NCI-H446 (cell line): ENCODE measurements at regions not wholly inside any gene's neighbourhood (a gene's known extent, or its start where the extent isn't known, plus 50 kb on each side); places are given as distances from the start of the nearest gene placed in this dataset.
A peak's percentile ranks its signal among the peaks of the same experiment; 100 is the strongest.

ENCODE experiments used
- DNase-seq, 2 experiments: peaks; one replicate each; lab custom pipeline; 2025; lab: John Stamatoyannopoulos, UW

DNA sequence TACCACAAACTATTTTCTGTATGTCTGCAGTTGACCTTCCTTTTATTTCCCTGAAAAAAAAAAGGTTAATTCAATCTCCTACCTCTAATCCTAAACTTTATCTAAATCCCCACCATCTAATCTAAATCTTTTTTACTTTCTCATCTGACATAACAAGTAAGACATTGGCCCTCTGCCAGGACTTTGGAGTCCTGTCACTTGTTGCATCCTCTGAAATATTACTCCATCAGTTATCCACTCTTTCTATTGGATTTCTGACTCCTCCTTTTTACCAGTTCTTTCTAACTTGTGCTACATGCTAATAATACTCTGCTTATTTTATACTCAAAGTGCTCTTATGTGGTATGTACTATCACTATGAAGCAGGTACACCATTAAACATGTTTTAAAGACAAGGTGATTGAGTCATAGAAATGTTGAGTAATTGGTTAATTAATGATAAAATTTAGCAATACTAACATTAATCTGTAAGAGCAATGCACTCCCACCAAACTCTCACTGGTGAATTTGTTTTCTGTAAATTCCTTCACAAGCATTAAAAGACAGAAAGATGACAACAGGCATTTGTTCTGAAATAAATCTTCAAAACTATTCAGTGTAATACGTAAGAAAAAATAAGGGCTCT, 914.2 kb upstream of the RAG2 start:
- DNase-seq: no peak

DNA sequence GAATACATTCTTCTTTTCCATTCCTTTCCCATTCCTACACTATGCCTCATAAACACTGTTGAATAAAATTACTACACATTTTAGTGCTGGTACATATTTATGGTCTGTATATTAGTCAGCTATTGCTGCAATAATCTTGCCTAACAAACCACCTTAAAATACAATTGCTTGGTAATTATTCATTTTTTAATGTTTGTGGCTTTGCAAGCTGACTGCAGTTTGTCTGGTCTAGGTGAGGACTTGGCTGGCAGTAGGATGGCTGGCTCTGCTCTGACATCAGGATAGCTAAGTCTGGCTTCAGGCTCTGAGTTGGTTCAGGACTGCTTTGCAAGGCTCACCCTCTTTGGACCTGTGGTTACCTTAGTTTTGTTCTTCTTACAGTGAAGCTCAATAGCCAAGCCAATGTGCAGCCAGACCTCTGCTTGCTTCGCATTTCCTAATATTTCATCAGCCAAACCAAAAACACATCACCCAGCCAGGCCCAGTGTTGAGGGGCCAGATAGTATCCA, 913.4 kb upstream of the RAG2 start:
- DNase-seq: no peak

DNA sequence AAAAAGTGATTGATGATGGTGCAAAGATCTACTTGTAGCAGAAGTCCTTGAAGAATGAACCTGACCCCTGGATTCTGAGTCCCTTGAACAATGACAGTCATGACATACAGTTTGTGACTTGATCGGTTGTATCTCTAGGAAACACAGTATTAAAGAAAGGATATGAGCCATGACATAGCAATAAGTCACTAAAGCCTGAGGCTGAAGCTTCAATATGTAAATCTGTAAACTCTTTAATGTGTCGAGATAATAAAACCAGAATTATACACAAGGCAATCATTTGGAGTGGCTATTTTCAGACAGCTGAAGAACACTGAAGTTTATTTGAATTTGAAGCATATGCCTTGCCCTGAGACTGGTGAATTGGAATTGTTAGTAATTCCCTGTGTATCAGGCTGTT, 911.5 kb upstream of the RAG2 start:
- no peak for DNase-seq

DNA sequence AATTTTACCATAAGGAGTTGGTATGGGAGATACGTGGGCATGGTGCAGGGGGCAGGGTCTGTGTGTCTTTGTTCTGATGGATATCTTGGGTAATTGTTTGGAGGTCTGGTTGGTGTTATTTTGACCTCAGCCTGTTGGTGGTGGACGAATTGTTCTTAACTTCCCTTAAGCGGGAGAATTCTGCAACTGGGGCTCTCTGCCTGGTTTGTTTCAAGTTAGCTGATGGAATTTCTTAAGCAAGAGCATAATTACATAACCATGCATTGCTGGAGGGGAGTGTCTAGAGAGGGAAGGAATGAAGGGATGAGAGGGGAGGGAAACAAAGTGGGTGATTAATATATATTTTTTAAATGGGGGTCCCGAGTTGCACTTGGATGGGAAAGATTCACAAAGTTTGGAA, 908.5 kb upstream of the RAG2 start:
- no peak for DNase-seq

DNA sequence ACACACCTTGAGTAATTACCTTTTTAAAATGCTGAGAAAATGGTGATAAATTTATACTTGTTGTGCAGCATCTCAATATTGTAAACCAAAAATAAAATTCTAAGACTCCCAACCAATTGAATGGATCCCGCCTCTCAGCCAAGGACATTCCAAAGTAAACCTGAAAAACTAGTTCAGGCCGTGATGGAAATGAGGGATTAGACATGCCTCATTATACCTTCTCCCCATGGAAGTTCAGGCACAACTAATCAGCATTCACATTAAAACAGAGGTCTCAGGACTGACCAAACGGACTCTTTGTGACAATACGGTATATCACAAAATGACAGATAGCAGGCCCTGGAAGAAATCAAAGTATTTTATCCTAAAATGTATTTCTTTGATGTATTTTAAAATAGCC, 907.4 kb upstream of the RAG2 start:
- DNase-seq: no peak

DNA sequence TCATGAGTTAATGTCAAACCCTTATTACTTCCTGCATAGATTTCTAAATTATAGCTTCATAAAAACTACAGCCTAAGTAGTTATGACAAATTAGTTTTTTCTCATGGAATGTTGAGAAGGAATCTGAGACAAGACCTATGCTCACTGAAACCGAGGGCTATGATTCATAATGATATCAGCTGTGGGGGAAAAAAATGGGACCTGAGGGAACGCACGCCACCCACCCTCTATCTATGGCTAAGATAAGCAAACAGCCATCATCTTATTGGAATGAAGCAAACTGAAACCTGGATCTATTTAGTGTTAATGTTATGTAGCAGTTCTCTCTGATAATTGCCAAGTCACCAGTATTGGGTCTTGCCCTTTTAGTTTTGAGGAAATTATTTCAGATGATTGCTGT, 906.9 kb upstream of the RAG2 start:
- no peak for DNase-seq

DNA sequence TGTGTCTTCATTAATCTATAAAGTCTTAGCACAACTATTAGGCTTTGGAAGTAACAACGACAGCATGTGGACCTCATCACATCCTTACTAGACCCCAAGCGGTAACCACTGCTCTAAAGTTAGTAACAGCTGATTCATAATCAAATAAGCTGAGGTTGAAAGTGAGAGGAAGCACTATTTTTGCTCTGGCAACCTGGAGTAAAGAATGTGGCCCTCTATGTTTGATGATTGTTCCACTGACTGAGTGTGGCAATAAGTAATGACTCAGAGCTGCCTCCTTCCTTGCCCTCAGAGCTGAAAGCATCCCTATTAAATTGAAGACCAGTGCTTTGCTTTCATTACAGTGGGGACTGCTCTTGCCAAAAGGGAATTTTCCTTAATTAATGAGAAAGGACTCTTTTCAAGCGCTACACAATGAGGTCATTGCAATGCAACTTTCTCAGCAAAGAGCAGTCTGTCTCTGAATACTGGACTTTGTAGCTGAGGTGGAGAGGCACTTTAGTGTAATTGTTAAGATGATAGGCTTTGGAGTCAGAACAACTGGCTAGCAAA, 906.1 kb upstream of the RAG2 start:
- DNase-seq: no peak

DNA sequence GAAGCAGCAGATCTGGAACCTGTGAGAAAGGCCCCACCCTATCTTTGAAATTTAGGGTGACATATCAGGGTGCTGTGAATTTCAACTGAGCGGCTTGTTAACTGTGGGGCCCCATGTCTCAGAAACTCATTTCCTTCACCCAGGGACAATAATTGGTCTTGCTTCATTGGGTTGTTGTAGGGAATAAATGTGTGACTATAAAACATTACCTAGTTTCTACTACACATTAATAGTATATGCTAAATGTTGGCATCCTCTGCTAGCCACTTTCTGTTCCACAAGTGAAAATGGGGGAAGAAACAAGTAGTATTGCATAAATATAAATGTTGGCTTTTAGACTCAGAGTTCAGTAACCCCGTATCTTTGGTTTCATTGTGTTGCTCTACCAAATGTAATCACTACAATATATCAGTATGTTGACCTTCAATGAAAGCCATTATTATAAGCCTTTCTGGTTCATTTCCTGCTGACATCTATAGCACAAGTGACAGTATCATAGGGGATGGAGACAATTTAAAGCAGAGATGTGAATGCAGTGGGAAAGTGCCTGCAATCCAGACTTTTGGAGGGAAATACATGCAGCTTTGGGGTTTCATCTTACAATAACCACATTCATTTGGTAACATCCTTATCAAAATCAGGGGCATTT, 905.5 kb upstream of the RAG2 start:
- no peak for DNase-seq

DNA sequence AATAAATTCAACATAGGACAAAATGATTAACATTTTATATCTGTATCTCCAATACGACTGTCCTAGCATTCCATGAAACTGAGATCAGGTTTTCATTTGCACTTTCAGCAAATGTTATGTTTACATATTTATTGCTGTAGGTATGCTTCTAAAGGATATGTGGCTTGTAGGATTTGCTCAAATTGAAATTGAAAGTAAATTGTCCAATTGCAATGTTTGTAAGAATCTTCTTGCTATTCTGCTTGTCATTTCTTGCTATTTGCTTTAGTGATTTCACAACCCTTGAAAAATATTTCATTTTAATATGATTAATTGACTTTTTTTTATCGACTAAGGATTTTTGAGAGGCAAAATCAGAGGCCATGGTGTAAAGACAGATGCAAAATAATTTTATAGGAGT, 904.2 kb upstream of the RAG2 start:
- DNase-seq: no peak

DNA sequence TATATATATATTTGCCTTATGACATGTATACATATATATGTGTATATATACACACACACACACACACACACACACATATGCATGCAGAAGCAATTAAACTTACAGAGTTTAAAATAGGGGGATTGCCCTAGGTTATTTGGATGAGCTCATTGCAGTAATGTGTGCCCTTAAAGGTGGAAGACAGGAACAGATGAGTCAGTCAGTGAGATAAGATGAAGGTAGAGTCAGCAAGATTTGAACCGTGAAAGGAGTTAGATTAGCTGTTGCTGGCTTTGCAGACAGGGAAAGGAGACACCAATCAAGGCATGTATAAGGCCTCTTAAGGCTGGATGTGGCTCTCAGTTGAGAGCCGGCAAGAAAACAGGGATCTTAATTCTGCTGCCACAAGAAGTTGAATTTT, 902.4 kb upstream of the RAG2 start:
- DNase-seq: no peak

DNA sequence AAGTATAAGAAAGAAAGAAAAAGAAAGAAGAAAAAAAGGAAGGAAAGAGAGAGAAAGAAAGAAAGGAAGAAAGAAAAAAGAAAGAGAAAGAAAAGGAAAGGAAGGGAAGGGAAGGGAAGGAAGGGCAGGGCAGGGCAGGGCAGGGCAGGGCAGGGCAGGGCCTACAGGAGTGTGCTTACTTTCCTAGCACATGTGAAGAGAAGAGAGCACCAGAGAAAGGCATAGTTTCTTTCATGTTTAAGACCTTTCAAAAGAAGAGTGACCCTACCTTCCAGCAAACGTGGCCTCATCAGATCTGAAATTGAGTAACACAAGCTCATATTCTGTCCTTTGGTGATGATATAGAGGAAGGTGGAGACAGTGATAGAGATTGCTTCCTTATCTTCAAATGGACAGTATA, 899.3 kb upstream of the RAG2 start:
- no peak for DNase-seq

DNA sequence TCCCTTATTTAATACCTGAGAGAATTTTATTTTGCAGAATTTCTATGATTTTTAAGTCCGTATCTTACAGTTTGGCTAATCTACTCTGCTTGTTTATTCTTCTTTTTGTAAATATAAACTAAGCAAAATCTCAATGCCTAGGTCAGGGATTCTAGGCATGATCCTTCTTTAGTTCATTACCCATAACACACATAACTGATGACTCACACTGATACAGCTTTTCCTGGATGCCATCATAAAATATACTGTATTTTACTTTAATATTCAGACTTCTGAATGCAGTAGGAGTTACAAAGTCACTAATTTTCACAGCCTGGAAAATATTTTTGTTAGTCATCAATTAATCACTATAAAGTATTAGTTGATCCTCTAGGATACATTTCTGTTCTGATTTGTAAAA, 898.2 kb upstream of the RAG2 start:
- no peak for DNase-seq

DNA sequence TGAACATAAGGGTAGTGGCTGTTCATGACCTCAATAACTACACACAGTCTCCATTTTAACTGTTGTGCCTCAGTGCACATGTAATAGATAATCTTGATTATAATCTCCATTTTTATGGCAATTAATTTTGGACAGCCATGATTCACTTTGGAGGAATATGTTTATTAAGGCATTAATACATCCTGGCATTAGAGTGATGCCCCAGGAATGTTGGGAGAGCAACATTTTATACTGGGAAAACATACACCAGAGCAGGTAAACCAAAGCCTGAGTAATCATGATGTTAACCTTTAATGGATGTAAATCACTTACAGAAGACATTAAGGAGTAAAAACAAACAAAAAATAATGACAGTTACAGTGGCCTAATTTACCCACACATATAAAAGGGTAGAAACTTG, 886.3 kb upstream of the RAG2 start:
- no peak for DNase-seq

DNA sequence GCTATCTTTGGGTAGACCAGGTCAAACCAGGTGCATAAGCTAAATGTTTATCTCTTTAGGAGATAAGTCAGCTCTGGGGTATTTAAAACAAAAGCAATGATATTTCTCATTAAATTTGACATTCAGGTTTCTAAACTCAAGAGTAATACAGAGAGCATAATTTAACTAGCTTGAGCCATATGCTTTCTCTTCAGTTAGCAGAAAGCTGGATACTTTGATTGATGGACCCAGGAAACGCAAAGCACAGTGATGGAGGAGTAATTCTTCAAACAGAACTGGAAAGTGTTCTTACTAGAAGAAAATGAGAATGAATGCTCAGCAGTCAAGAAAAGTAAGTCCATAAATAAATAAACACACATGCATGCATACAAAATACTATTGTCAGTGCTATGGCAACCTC, 885.7 kb upstream of the RAG2 start:
- DNase-seq: no peak

DNA sequence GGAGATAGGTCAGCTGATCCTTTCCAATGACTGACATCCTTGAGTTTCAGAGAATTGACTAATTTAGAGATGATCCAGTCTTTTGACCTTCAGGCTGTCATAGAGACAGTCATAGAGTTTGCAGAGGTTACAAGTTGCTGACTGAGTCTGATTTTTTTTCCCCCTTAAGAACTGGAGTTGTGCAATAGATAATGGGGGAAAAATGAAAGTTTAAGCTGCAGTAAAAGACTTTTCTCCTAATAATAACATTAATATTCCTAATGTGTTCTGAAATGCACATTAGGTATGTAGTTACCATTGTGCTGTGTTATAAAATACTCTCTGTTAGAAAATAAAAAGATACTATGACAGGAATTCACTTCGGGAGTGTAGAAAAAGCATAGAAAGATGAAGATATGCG, 876.9 kb upstream of the RAG2 start:
- no peak for DNase-seq

DNA sequence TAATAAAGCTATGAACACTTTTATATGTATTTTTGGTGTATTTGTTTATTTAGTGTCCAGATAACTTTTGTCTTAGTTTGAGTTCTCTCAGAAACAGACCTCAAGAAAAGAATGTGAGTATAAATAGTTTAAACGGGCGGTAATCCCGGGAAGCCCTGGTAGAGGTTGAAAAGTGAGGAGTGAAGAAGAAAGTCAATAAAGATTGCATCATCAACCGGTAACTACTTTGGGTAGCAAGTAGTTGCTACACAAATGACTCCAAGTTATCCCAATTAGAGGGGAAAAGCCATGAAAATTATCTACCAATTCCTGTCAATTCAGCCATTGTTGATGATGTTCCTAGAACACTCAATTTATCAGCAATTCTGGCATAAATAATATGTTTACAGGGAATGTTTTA, 870.3 kb upstream of the RAG2 start:
- DNase-seq: no peak

DNA sequence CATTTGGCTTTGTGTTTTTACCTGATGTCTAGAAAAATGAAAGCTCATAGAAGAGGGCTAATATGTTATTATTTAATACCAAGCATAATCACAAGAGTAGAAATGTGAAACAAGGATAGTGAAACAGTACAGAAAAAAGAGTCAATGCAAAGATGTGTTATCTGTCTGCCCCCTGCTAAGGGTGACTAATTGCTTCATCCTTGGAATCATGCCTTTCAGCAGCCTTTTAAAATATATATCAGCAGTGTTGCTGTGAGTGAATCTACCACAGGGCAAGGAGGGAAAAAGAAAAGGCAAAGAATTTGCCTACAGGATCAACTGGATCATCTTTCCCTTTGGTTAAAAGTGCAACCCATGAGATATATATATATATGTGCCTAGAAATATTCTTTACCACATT, 867.2 kb upstream of the RAG2 start:
- no peak for DNase-seq

DNA sequence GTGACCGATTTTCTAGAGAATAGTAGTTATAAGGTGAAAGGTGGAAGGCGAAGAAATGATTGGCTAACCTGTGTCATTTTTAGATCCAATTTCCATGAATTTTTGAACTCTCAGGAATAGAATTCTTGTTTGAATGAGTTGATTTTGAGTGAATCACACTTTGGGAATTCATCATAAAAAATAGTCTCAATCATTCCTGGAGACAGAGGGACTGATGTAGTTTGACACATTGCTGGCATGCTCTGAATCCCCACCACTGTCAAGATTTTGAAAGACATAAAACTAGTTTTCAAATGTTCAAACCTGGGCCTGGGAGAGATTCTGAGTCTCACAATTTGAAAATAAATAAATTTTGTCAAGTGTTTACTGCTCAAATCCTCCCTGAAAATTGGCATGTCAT, 861.4 kb upstream of the RAG2 start:
- no peak for DNase-seq

DNA sequence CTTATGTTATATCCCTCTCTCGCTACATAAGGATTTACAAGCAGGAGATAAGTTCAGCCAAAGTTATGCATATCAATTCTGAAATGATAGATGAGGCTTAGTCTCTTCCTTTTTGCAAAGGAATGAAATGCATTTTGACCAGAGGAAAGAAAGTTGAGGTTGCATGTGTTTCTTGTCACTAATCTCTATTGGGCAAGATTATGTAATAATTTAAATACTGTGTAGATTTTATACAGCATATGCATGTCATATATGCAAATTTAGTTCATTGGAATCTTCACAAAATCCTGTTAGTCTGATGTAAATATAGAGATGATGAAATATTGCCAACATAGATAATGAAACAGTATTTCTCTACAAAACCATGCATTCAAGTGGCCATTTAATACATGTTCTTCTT, 858.7 kb upstream of the RAG2 start:
- DNase-seq: no peak

DNA sequence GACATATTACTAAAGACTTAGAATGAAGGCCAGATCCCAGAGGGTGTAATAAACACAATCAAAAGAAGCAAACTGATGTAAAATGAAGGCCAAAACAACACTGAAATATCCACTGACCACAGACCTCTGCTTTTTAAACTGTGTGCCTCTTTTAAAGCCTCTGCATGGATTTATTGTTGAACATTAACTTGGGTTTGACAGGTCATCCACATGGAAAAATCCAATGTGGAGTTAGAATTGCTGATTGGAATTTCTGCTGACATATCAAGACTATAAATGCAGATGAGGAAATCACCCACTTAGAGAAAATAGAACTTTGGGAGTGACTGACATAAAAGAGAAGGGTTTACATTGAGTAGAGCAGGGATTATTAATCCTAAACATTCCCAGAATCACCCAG, 853.9 kb upstream of the RAG2 start:
- no peak for DNase-seq

DNA sequence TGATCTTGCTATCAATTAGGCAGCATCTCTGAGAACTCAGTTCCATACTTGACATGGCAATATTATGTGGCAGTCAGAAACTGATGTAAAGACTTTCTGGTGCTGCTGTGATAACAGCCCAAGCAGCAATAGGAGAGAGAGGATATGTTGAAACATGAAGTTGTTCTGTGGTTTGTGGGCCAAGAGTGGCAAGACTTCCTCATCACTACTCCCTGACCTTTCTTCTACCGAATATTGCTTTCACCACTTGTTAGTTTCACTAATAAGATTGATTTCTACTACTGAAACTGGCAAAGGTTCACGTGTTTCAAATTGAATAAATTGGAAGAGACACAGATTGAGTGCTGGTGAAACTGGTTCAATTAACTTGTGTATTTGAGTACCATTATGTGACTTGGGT, 852.6 kb upstream of the RAG2 start:
- DNase-seq: no peak

DNA sequence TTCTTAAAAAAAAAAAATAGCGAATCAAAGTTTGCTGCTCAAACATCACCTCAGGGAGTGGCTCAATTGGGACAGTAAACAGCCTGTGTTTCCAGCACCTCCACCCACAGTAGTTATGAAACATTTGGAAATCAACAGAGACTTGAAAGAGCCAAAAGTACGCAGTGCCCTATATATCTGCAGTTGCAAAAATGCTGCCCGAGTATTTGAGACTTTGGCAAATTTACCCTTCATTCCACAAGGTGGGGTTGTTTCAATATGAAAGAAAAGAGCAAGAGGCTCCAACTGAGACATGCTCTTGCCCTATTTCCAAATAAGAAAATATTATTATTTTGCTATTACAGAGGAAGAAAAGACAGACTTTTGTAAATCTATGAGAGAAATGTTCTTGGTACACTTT, 851.1 kb upstream of the RAG2 start:
- peak; percentile 0 to 54 for DNase-seq

DNA sequence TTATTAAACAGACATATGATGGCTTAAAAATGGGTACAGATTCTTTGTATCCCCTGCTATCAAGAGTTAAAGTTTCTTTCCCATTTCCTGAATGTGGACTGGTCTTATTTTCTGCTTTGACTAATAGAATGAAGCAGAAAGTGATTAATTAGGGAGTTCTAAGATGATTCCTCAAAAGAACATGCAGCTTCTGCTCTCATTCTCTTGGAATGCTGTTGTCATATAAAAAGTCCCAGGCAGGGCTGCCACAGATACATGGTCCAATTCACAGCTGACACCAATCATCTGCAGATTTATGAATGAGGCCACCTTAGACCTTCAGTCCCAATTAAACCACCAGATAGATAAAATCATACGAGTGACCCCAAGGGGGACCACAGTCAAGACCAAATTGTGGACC, 844.5 kb upstream of the RAG2 start:
- no peak for DNase-seq
